A673 (cell line): ENCODE measurements at regions not wholly inside any gene's neighbourhood (a gene's known extent, or its start where the extent isn't known, plus 50 kb on each side); places are given as distances from the start of the nearest gene placed in this dataset.

Source experiments
- CTCF ChIP-seq: fragments of 300-800, 200-600 bp; sonication (generic); conservative IDR thresholded peaks from 2 replicates; pipeline ENCODE4 v1.5.1; 2017; ENCODE audit warnings: low read depth, mild to moderate bottlenecking, antibody characterized with exemption, low read length, moderate library complexity, mixed read lengths
- EZH2 ChIP-seq: fragments of 200-600 bp; sonication (generic); IDR thresholded peaks from 2 replicates; pipeline ENCODE4 v1.6.1; 2017; ENCODE audit warnings: borderline replicate concordance, low read depth, mild to moderate bottlenecking, mixed read lengths, antibody characterized with exemption, low read length; ENCODE audit not compliant: poor library complexity, severe bottlenecking

- TF ChIP-seq CTCF (no peak), EZH2 (no peak)
Measured at GRCh38 chr10:44830022-44830421, 81.1 kb upstream of the TMEM72 start.
